Omental fat pad (tissue), 3 donors: ENCODE measurements at regions not wholly inside any gene's neighbourhood (a gene's known extent, or its start where the extent isn't known, plus 50 kb on each side); places are given as distances from the start of the nearest gene placed in this dataset.
"Not testable (repeated sequence)": the region's sequence is repeated elsewhere in the genome, so short reads cannot be mapped to it uniquely, and the experiment has no call there.

Source experiments
- ATAC-seq: fragments of 150-250 bp; one replicate; pipeline ENCODE4 v1.9.1; 2016; ENCODE audit warnings: mild to moderate bottlenecking, moderate library complexity; ENCODE audit not compliant: low FRiP score
- DNase-seq: peaks from one replicate; pipeline ENCODE4 v3.0.0-alpha.2; 2019; ENCODE audit warnings: low spot score
- CTCF ChIP-seq, 3 donors: fragments of 450-650 bp; IDR thresholded peaks; one replicate each; pipeline ENCODE4 v1.5.1; 2016 to 2017; ENCODE audit warnings: antibody characterized with exemption in 3 of 3, mild to moderate bottlenecking in 3 of 3, moderate library complexity in 2 of 3

GRCh38 chr1:31485166-31485565 is 72.2 kb downstream of the SERINC2 start:
- TF ChIP-seq CTCF (IDR thresholded peaks at IDR 0.05), result no peak
- no peak for ATAC-seq
- no peak for DNase-seq

GRCh38 chr1:31487143-31487542 is 74.1 kb downstream of the SERINC2 start:
- no peak for ATAC-seq
- TF ChIP-seq CTCF (IDR thresholded peaks at IDR 0.05), result no peak

GRCh38 chr1:31487721-31488293 is 74.8 kb downstream of the SERINC2 start:
- DNase-seq, result no peak
- no peak for ATAC-seq
- no peak for TF ChIP-seq CTCF (IDR thresholded peaks at IDR 0.05)

More at GRCh38 chr1:31487143-31487542, 74.1 kb downstream of the SERINC2 start:
- DNase-seq, result no peak

GRCh38 chr1:31488528-31488927 is 75.5 kb downstream of the SERINC2 start:
- no peak for TF ChIP-seq CTCF (IDR thresholded peaks at IDR 0.05)
- no peak for ATAC-seq

GRCh38 chr1:31489575-31489974 is 76.6 kb downstream of the SERINC2 start:
- DNase-seq, ATAC-seq: not testable (repeated sequence)

More at GRCh38 chr1:31488528-31488927, 75.5 kb downstream of the SERINC2 start:
- DNase-seq, result no peak

GRCh38 chr1:31490596-31490995 is 77.6 kb downstream of the SERINC2 start:
- ATAC-seq, DNase-seq: not testable (repeated sequence)

GRCh38 chr1:31495351-31495750 is 81.0 kb upstream of the TINAGL1 start:
- ATAC-seq, DNase-seq: not testable (repeated sequence)

- ATAC-seq, result not testable (repeated sequence)
Observed at GRCh38 chr1:31495770-31496169, 80.5 kb upstream of the TINAGL1 start.

GRCh38 chr1:31497601-31498000 is 78.7 kb upstream of the TINAGL1 start:
- no peak for TF ChIP-seq CTCF (IDR thresholded peaks at IDR 0.05)
- ATAC-seq (no peak), DNase-seq (no peak)

More at GRCh38 chr1:31495770-31496169, 80.5 kb upstream of the TINAGL1 start:
- DNase-seq, result not testable (repeated sequence)
